ENCODE measurements at regions not wholly inside any gene's neighbourhood (a gene's known extent, or its start where the extent isn't known, plus 50 kb on each side); places are given as distances from the start of the nearest gene placed in this dataset.

DNA sequence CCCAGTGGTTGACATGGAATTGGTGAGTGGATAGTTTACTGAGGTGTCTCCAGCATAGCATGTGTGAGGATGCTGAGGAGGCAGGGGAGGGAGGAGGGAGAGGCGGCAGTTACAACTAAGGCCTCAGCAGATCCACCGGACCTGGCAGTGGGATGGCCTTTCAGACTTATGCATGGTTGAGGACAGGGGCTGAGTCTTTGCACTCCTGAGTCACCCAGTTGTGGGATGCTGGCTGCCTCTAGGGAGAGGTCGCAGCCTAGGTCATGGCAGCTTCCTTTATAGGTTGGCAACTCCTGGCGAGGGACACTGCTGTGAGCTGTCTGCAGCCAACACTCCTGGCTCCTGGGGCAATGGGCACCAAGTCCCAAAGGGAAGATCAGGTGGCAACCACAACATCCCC, 380.3 kb downstream of the PREX1 start:
- TF ChIP-seq, protein P1, sequence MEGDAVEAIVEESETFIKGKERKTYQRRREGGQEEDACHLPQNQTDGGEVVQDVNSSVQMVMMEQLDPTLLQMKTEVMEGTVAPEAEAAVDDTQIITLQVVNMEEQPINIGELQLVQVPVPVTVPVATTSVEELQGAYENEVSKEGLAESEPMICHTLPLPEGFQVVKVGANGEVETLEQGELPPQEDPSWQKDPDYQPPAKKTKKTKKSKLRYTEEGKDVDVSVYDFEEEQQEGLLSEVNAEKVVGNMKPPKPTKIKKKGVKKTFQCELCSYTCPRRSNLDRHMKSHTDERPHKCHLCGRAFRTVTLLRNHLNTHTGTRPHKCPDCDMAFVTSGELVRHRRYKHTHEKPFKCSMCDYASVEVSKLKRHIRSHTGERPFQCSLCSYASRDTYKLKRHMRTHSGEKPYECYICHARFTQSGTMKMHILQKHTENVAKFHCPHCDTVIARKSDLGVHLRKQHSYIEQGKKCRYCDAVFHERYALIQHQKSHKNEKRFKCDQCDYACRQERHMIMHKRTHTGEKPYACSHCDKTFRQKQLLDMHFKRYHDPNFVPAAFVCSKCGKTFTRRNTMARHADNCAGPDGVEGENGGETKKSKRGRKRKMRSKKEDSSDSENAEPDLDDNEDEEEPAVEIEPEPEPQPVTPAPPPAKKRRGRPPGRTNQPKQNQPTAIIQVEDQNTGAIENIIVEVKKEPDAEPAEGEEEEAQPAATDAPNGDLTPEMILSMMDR (IDR thresholded peaks at IDR 0.05; ENCODE audit: low read depth, low read length, poor library complexity, severe bottlenecking) = no peak
- no peak for TF ChIP-seq EZH2phosphoT487 (IDR thresholded peaks at IDR 0.05; ENCODE audit: borderline replicate concordance, low read length)
